DND-41 (cell line): ENCODE measurements at regions not wholly inside any gene's neighbourhood (a gene's known extent, or its start where the extent isn't known, plus 50 kb on each side); places are given as distances from the start of the nearest gene placed in this dataset.

Experiments
- CTCF ChIP-seq: IDR thresholded peaks from 2 replicates; pipeline ENCODE4 v1.5.1; 2012; ENCODE audit warnings: borderline replicate concordance, low read length, moderate library complexity, mild to moderate bottlenecking; ENCODE audit not compliant: poor library complexity, severe bottlenecking; ENCODE audit errors: extremely low read depth
- EZH2 ChIP-seq: IDR thresholded peaks from 3 replicates; pipeline ENCODE4 v1.6.1; 2012; ENCODE audit warnings: borderline replicate concordance, low read depth, mild to moderate bottlenecking, moderate library complexity, low read length, inconsistent platforms; ENCODE audit not compliant: severe bottlenecking

GRCh38 chr16:64265756-64266155 is 856.1 kb downstream of the CDH11 start:
- TF ChIP-seq CTCF = no peak
- TF ChIP-seq EZH2 = no peak
